ENCODE measurements at regions not wholly inside any gene's neighbourhood (a gene's known extent, or its start where the extent isn't known, plus 50 kb on each side); places are given as distances from the start of the nearest gene placed in this dataset.
"Not testable (repeated sequence)": the region's sequence is repeated elsewhere in the genome, so short reads cannot be mapped to it uniquely, and the experiment has no call there.

- TF ChIP-seq CTCF (IDR thresholded peaks at IDR 0.05; ENCODE audit: extremely low read depth in 1 of 2, insufficient read depth in 1 of 2, low read depth in 1 of 2, low read length in 2 of 2); POLR2A (IDR thresholded peaks at IDR 0.05; ENCODE audit: low read depth, low read length); MAX (IDR thresholded peaks at IDR 0.05; ENCODE audit: insufficient read depth, insufficient read length); EZH2 (IDR thresholded peaks at IDR 0.05; ENCODE audit: borderline replicate concordance, low read depth, low read length, severe bottlenecking); POLR2AphosphoS5 (IDR thresholded peaks at IDR 0.05; ENCODE audit: insufficient read depth, low read depth, low read length); JUN (IDR thresholded peaks at IDR 0.05; ENCODE audit: borderline replicate concordance, insufficient read depth, insufficient read length, low read depth); MYC (IDR thresholded peaks at IDR 0.05; ENCODE audit: low read depth, low read length); GATA2 (IDR thresholded peaks at IDR 0.05; ENCODE audit: insufficient read depth, insufficient read length, low read depth, low read length); FOS (IDR thresholded peaks at IDR 0.05; ENCODE audit: borderline replicate concordance, insufficient read depth, low read length): not testable (repeated sequence)
These were observed 2830.5 kb downstream of the RPIA start for GRCh38 chr2:91521944-91522343.

Measured in endothelial cell of umbilical vein (primary cell).